Thoracic aorta (tissue), 2 donors: ENCODE measurements at regions not wholly inside any gene's neighbourhood (a gene's known extent, or its start where the extent isn't known, plus 50 kb on each side); places are given as distances from the start of the nearest gene placed in this dataset.

Experiments
- ATAC-seq: fragments of 150-250 bp; one replicate; pipeline ENCODE4 v1.8.0; 2017; ENCODE audit warnings: low read depth; ENCODE audit not compliant: insufficient number of reproducible peaks, low FRiP score
- DNase-seq: peaks from one replicate; pipeline ENCODE4 v3.0.0-alpha.2; 2020; ENCODE audit warnings: low spot score
- H3K27ac ChIP-seq, 2 donors: fragments of 200-600 bp; sonication (generic); 1 replicate in 1 of 2; 2 replicates in 1 of 2; pipeline ENCODE4 v1.5.1; 2016; ENCODE audit warnings: mild to moderate bottlenecking in 2 of 2, moderate library complexity in 2 of 2
- H3K27me3 ChIP-seq: fragments of 200-600 bp; sonication (generic); replicated peaks from 2 replicates; pipeline ENCODE4 v1.6.0; 2016; ENCODE audit warnings: mild to moderate bottlenecking; ENCODE audit not compliant: insufficient read depth
- H3K36me3 ChIP-seq: fragments of 200-600 bp; sonication (generic); one replicate; pipeline ENCODE4 v1.5.1; 2016
- H3K4me1 ChIP-seq, 2 donors: fragments of 200-600 bp; sonication (generic); 1 replicate in 1 of 2; 2 replicates in 1 of 2; pipeline versions ENCODE4 v1.5.1 to v1.6.0; 2016; ENCODE audit warnings: low read depth in 2 of 2, mild to moderate bottlenecking in 1 of 2; ENCODE audit not compliant: control insufficient read depth in 1 of 2
- H3K4me3 ChIP-seq: fragments of 200-600 bp; sonication (generic); 2 replicates; pipeline ENCODE4 v1.5.1; 2016; ENCODE audit warnings: mild to moderate bottlenecking
- H3K9me3 ChIP-seq: fragments of 200-600 bp; sonication (generic); 2 replicates; pipeline ENCODE4 v1.5.1; 2016
- TF ChIP-seq, protein P1 (sequence below): fragments of 200-600 bp; sonication (generic); IDR thresholded peaks from one replicate; pipeline ENCODE4 v1.5.1; 2019; ENCODE audit warnings: antibody characterized with exemption

DNA sequence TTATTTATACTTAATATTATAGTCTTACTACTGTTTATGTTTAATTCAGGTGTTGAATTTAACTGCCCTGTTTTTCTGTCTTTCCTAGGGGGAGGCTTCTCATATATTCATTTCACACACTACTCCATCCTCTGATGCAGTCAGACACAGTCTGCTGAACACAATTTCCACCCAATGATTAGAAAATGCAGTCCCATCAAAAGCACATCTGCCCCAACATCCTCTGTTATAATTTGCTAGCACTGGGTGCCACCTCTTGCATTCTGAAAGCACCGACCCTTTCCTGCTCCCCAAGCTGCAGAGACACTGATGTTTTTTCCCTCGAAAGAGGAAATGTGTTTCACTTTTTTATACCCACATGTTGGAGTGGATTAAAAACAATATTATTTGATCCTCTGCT lies 474.7 kb downstream of the PID1 start:
- Histone ChIP-seq H3K4me1 (no peaks in the 10 kb centered on the region), H3K27ac (no peak overlapping the region), H3K27me3 (no peaks in the 10 kb centered on the region), H3K4me3 (no peak overlapping the region), H3K36me3 (no peaks in the 10 kb centered on the region), H3K9me3 (no peaks in the 10 kb centered on the region)
- DNase-seq (no peak), ATAC-seq (no peak)
- TF ChIP-seq, protein P1, sequence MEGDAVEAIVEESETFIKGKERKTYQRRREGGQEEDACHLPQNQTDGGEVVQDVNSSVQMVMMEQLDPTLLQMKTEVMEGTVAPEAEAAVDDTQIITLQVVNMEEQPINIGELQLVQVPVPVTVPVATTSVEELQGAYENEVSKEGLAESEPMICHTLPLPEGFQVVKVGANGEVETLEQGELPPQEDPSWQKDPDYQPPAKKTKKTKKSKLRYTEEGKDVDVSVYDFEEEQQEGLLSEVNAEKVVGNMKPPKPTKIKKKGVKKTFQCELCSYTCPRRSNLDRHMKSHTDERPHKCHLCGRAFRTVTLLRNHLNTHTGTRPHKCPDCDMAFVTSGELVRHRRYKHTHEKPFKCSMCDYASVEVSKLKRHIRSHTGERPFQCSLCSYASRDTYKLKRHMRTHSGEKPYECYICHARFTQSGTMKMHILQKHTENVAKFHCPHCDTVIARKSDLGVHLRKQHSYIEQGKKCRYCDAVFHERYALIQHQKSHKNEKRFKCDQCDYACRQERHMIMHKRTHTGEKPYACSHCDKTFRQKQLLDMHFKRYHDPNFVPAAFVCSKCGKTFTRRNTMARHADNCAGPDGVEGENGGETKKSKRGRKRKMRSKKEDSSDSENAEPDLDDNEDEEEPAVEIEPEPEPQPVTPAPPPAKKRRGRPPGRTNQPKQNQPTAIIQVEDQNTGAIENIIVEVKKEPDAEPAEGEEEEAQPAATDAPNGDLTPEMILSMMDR = no peak

DNA sequence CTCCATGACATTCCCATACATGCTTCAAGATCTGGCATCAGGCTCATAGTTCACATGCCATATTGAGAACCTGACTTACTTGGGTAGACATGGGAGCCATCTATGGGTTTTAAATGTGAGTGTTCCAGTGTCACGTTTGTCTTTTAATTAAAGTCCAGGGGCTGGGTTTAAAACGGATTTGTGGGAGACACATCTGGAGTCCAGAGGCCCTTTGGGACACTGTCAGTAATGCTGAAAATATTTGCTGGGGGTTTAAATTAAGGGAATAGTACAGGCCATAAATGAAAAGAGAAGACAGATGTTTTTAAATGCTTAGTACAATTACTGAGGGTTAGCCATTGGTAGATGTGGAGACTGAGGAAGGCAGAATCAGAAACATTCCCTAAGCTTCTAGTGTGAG lies 478.0 kb downstream of the PID1 start:
- no peaks in the 10 kb centered on the region for H3K9me3 ChIP-seq
- H3K4me1 ChIP-seq = no peaks in the 10 kb centered on the region
- no peak overlapping the region for H3K4me3 ChIP-seq
- H3K27me3 ChIP-seq = no peaks in the 10 kb centered on the region
- TF ChIP-seq, protein P1 = no peak
- no peak for ATAC-seq
- no peak overlapping the region for H3K27ac ChIP-seq
- no peaks in the 10 kb centered on the region for H3K36me3 ChIP-seq
- DNase-seq = no peak

DNA sequence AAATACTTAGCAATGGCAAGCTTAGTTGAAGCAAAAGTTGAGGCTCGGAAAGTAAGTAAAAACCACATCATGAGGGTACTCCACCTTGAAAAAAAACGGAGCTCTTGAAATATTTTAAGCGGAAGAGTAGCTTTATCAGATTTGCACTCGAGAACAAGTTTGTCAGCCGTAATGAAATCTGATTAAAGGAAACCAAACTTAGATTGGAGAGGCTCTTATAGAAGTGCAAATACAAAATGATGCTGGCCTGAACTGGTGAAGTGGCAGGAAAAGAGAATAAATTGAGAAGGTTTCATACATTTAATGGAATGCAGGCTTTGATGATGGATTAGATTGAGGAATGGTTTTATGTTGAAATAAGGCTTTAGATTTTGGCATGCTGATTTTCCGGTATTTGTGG lies 484.2 kb downstream of the PID1 start:
- no peaks in the 10 kb centered on the region for H3K27me3 ChIP-seq
- TF ChIP-seq, protein P1 = no peak
- no peaks in the 10 kb centered on the region for H3K36me3 ChIP-seq
- ATAC-seq (no peak), DNase-seq (no peak)
- H3K9me3 ChIP-seq = no peaks in the 10 kb centered on the region
- H3K27ac ChIP-seq = no peak overlapping the region
- H3K4me1 ChIP-seq = no peaks in the 10 kb centered on the region
- no peak overlapping the region for H3K4me3 ChIP-seq

DNA sequence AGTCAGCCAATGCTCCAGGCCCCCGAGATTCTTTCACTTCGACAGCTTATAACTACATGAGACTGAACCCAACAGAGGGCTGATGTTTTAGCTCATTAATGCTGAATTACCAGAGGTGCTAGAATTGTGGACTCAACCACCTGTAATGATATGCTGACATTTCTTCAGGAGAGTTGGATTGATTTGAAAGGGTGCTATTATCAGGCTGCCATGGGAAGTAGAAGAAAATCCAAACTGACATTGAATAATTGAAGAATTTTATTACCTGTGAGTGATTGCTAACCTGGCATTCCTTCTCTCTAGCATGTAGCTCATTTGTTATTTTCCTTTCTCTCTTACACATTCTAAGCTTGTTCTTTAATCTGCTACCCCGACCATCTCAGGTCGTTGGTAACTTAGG lies 488.8 kb downstream of the PID1 start:
- Histone ChIP-seq H3K27ac (no peak overlapping the region), H3K36me3 (no peaks in the 10 kb centered on the region), H3K27me3 (no peaks in the 10 kb centered on the region), H3K9me3 (no peaks in the 10 kb centered on the region), H3K4me1 (no peaks in the 10 kb centered on the region), H3K4me3 (no peak overlapping the region)
- TF ChIP-seq, protein P1 = no peak
- DNase-seq (no peak), ATAC-seq (no peak)

DNA sequence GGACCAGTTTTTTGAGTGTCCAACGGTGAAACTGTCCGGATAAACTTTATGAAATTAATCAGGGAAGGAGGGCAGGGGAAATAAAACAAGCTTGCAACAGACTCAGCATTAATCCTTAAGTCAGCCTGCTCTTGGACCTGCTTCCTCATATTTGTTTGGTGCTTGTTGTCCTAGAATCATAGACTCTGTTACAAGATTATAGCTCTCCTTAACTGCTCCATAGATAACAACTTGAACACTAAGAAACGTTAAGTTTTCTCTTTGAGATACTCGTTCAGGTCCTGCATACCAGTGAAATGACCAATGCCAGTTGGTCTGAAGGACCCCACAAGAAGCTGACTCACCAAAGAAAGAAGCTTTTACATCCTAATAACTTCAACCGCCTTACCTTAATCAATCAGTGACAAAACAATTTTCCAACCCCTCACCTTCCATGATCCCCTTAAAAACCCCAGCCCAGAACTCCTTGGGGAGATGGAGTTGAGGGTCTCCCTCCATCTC lies 493.2 kb downstream of the PID1 start:
- no peak for ATAC-seq
- Histone ChIP-seq H3K36me3 (no peaks in the 10 kb centered on the region), H3K27ac (no peak overlapping the region), H3K9me3 (no peaks in the 10 kb centered on the region), H3K4me3 (no peak overlapping the region), H3K27me3 (no peaks in the 10 kb centered on the region), H3K4me1 (no peaks in the 10 kb centered on the region)
- TF ChIP-seq, protein P1 = no peak
- DNase-seq = no peak
